ENCODE measurements at regions not wholly inside any gene's neighbourhood (a gene's known extent, or its start where the extent isn't known, plus 50 kb on each side); places are given as distances from the start of the nearest gene placed in this dataset.

DNA sequence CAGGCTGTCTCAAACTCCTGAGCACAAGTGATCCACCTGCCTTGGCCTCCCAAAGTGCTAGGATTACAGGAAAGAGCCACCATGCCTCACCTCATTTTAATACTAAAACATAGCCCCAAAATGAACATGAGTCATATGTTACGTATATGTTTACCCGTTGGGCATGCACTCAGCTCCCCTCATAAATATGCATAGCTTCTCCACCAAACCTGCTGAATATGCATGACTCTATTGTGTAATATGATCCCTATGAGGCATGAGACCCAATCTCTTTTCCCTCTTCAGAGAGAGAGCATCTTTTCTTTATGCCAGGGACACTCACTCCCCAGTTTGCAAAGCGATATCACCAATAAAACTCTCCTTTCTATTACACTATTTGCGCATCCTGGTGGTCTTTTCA, 464.6 kb upstream of the USP9Y start:
- TF ChIP-seq POLR2A (IDR thresholded peaks at IDR 0.05; ENCODE audit: low read length) (no peak), GATA1 (IDR thresholded peaks at IDR 0.05; ENCODE audit: low read depth, low read length) (no peak)
